Thyroid gland (tissue), 4 donors: ENCODE measurements at regions not wholly inside any gene's neighbourhood (a gene's known extent, or its start where the extent isn't known, plus 50 kb on each side); places are given as distances from the start of the nearest gene placed in this dataset.

Source experiments
- DNase-seq, 2 donors: peaks; one replicate each; pipeline ENCODE4 v3.0.0-alpha.2; 2019
- H3K27ac ChIP-seq, 3 donors: fragments of 200-600 bp; sonication (generic); 1 replicate in 2 of 3; 2 replicates in 1 of 3; pipeline ENCODE4 v1.5.1; 2016 to 2019; ENCODE audit warnings: mild to moderate bottlenecking in 1 of 3, moderate library complexity in 1 of 3
- H3K27me3 ChIP-seq: fragments of 200-600 bp; sonication (generic); one replicate; pipeline ENCODE4 v1.5.1; 2019
- H3K36me3 ChIP-seq, 2 donors: fragments of 200-600 bp; sonication (generic); one replicate each; pipeline ENCODE4 v1.5.1; 2016 to 2019
- H3K4me1 ChIP-seq, 2 donors: fragments of 200-600 bp; sonication (generic); one replicate each; pipeline ENCODE4 v1.5.1; 2017 to 2019
- H3K4me3 ChIP-seq, 3 donors: fragments of 200-600 bp; sonication (generic); replicated peaks in 1 of 3; 1 replicate in 2 of 3; 2 replicates in 1 of 3; pipeline ENCODE4 v1.5.1; 2016; ENCODE audit warnings: mild to moderate bottlenecking in 1 of 3
- H3K9me3 ChIP-seq: fragments of 200-600 bp; sonication (generic); one replicate; pipeline ENCODE4 v1.5.1; 2017
- CTCF ChIP-seq, 6 experiments: fragments of 200-600 bp in 3 of 6; fragments of 450-650 bp in 3 of 6; sonication (generic) in 3 of 6; IDR thresholded peaks; one replicate each; pipeline ENCODE4 v1.5.1; 2016 to 2019; ENCODE audit warnings: antibody characterized with exemption in 6 of 6, mild to moderate bottlenecking in 2 of 6, inconsistent platforms in 1 of 6, moderate library complexity in 1 of 6
- POLR2A ChIP-seq, 2 donors: fragments of 450-650 bp; IDR thresholded peaks; one replicate each; pipeline ENCODE4 v1.6.1; 2017; ENCODE audit warnings: antibody characterized with exemption in 2 of 2, mild to moderate bottlenecking in 2 of 2, moderate library complexity in 1 of 2
- WGBS, 2 donors: methylation state at CpG; one replicate each; pipeline ENCODE4 v1.1.5; 2017; 5-methylcytosine and 5-hydroxymethylcytosine counted together
- intact Hi-C: fragments of 100-400 bp; cut with DNase I; formaldehyde crosslinking; loops from one replicate; pipeline ENCODE4 v1.15.1; 2023

GRCh38 chr2:52345082-52345481 is 1313.2 kb upstream of the NRXN1 start:
- no peaks in the 10 kb centered on the region for H3K4me1 ChIP-seq
- H3K4me3 ChIP-seq = no peak overlapping the region
- H3K36me3 ChIP-seq = no peaks in the 10 kb centered on the region
- TF ChIP-seq POLR2A (IDR thresholded peaks at IDR 0.05) = no peak
- TF ChIP-seq CTCF (IDR thresholded peaks at IDR 0.05) = no peak
- no peaks in the 10 kb centered on the region for H3K9me3 ChIP-seq
- H3K27ac ChIP-seq = no peak overlapping the region
- intact Hi-C loops = no loop called here
- H3K27me3 ChIP-seq = no peaks in the 10 kb centered on the region
- no peak for DNase-seq

GRCh38 chr2:52343706-52344266 is 1311.9 kb upstream of the NRXN1 start:
- H3K27ac ChIP-seq = no peak overlapping the region
- no peaks in the 10 kb centered on the region for H3K36me3 ChIP-seq
- intact Hi-C loops = no loop called here
- H3K4me3 ChIP-seq = no peak overlapping the region
- H3K4me1 ChIP-seq = no peaks in the 10 kb centered on the region
- TF ChIP-seq POLR2A (IDR thresholded peaks at IDR 0.05) (no peak), CTCF (IDR thresholded peaks at IDR 0.05) (no peak)
- H3K27me3 ChIP-seq = no peaks in the 10 kb centered on the region
- DNase-seq = no peak
- WGBS, 2 donors = 75 to 77% methylated on average over 2 of the region's 2 CpGs
- no peaks in the 10 kb centered on the region for H3K9me3 ChIP-seq

GRCh38 chr2:52343010-52343409 is 1311.1 kb upstream of the NRXN1 start:
- no peaks in the 10 kb centered on the region for H3K9me3 ChIP-seq
- H3K27ac ChIP-seq = no peak overlapping the region
- 48 to 96% methylated on average over 1 of the region's 1 CpG for WGBS, 2 donors
- H3K36me3 ChIP-seq = no peaks in the 10 kb centered on the region
- DNase-seq = no peak
- H3K4me1 ChIP-seq = no peaks in the 10 kb centered on the region
- no peak overlapping the region for H3K4me3 ChIP-seq
- H3K27me3 ChIP-seq = no peaks in the 10 kb centered on the region
- intact Hi-C loops = no loop called here
- TF ChIP-seq POLR2A (IDR thresholded peaks at IDR 0.05) (no peak), CTCF (IDR thresholded peaks at IDR 0.05) (no peak)

- 78 to 94% methylated on average over 4 of the region's 4 CpGs for WGBS, 2 donors
- Histone ChIP-seq H3K27ac (no peak overlapping the region), H3K9me3 (no peaks in the 10 kb centered on the region), H3K36me3 (no peaks in the 10 kb centered on the region), H3K4me3 (no peak overlapping the region), H3K27me3 (no peaks in the 10 kb centered on the region), H3K4me1 (no peaks in the 10 kb centered on the region)
- DNase-seq = no peak
- TF ChIP-seq CTCF (IDR thresholded peaks at IDR 0.05) (no peak), POLR2A (IDR thresholded peaks at IDR 0.05) (no peak)
- intact Hi-C loops = no loop called here
These were observed 1310.5 kb upstream of the NRXN1 start for GRCh38 chr2:52342458-52342857.

- Histone ChIP-seq H3K9me3 (no peaks in the 10 kb centered on the region), H3K4me3 (no peak overlapping the region), H3K27me3 (no peaks in the 10 kb centered on the region), H3K27ac (no peak overlapping the region), H3K36me3 (no peaks in the 10 kb centered on the region), H3K4me1 (no peaks in the 10 kb centered on the region)
- intact Hi-C loops = no loop called here
- DNase-seq = no peak
- WGBS, 2 donors = 88 to 93% methylated on average over 3 of the region's 3 CpGs
- no peak for TF ChIP-seq CTCF (IDR thresholded peaks at IDR 0.05)
These were observed 1309.8 kb upstream of the NRXN1 start for GRCh38 chr2:52341732-52342131.
